Activated naive CD8-positive, alpha-beta T cell treated with anti-CD3 and anti-CD28 coated beads, Interleukin-2, amount 50 U/mL, for 24 hours (primary cell): ENCODE measurements at regions not wholly inside any gene's neighbourhood (a gene's known extent, or its start where the extent isn't known, plus 50 kb on each side); places are given as distances from the start of the nearest gene placed in this dataset.
A peak's percentile ranks its signal among the peaks of the same experiment; 100 is the strongest.

ENCODE experiments used
- ATAC-seq: fragments of 150-1000 bp; cut with Tn5 transposase; one replicate; pipeline ENCODE4 v1.10.0; 2021
- DNase-seq: peaks from one replicate; pipeline ENCODE4 v3.0.0; 2021
- H3K27ac Mint-ChIP-seq: one replicate; pipeline ENCODE4 v1.8.0; 2021; ENCODE audit warnings: mild to moderate bottlenecking, mixed read lengths
- H3K27me3 Mint-ChIP-seq: one replicate; pipeline ENCODE4 v1.8.0; 2021; ENCODE audit warnings: mixed read lengths
- H3K36me3 Mint-ChIP-seq: one replicate; pipeline ENCODE4 v1.8.0; 2021; ENCODE audit warnings: low read depth, mixed read lengths
- H3K4me1 Mint-ChIP-seq: one replicate; pipeline ENCODE4 v1.8.0; 2021; ENCODE audit warnings: mixed read lengths
- H3K4me3 Mint-ChIP-seq: one replicate; pipeline ENCODE4 v1.8.0; 2021; ENCODE audit warnings: mild to moderate bottlenecking, moderate library complexity, mixed read lengths
- H3K9me3 Mint-ChIP-seq: one replicate; pipeline ENCODE4 v1.8.0; 2021; ENCODE audit warnings: mixed read lengths

- no peak overlapping the region for H3K4me3 Mint-ChIP-seq
- H3K27ac Mint-ChIP-seq: no peak overlapping the region
Measured at GRCh38 chr14:49203676-49204075, 382.5 kb downstream of the RPS29 start.

GRCh38 chr14:49199159-49199558, 387.0 kb downstream of the RPS29 start:
- Mint-ChIP-seq H3K36me3 (no peaks in the 10 kb centered on the region), H3K4me1 (no peaks in the 10 kb centered on the region), H3K27ac (no peak overlapping the region), H3K27me3 (peaks cover 10% of the 10 kb centered on the region), H3K4me3 (no peak overlapping the region), H3K9me3 (no peaks in the 10 kb centered on the region)
- DNase-seq: no peak
- ATAC-seq: no peak

More at GRCh38 chr14:49203676-49204075, 382.5 kb downstream of the RPS29 start:
- no peaks in the 10 kb centered on the region for H3K36me3 Mint-ChIP-seq
- H3K4me1 Mint-ChIP-seq: no peaks in the 10 kb centered on the region
- no peak for ATAC-seq
- H3K9me3 Mint-ChIP-seq: no peaks in the 10 kb centered on the region
- no peak for DNase-seq
- peaks cover 6% of the 10 kb centered on the region for H3K27me3 Mint-ChIP-seq

- no peak overlapping the region for H3K27ac Mint-ChIP-seq
- ATAC-seq (no peak), DNase-seq (no peak)
- H3K4me3 Mint-ChIP-seq: no peak overlapping the region
- no peaks in the 10 kb centered on the region for H3K36me3 Mint-ChIP-seq
- no peaks in the 10 kb centered on the region for H3K9me3 Mint-ChIP-seq
- H3K4me1 Mint-ChIP-seq: no peaks in the 10 kb centered on the region
- peaks cover 5% of the 10 kb centered on the region for H3K27me3 Mint-ChIP-seq
Measured at GRCh38 chr14:49196327-49196726, 389.9 kb downstream of the RPS29 start.

- Mint-ChIP-seq H3K27me3 (peaks cover 5% of the 10 kb centered on the region), H3K36me3 (no peaks in the 10 kb centered on the region), H3K9me3 (no peaks in the 10 kb centered on the region), H3K27ac (no peak overlapping the region), H3K4me1 (no peaks in the 10 kb centered on the region), H3K4me3 (no peak overlapping the region)
- ATAC-seq: no peak
- DNase-seq: no peak
Measured at GRCh38 chr14:49194067-49194466, 392.1 kb downstream of the RPS29 start.

- Mint-ChIP-seq H3K4me3 (no peak overlapping the region), H3K36me3 (no peaks in the 10 kb centered on the region), H3K27ac (no peak overlapping the region), H3K9me3 (no peaks in the 10 kb centered on the region), H3K27me3 (peaks cover 5% of the 10 kb centered on the region), H3K4me1 (no peaks in the 10 kb centered on the region)
- DNase-seq (no peak), ATAC-seq (no peak)
Measured at GRCh38 chr14:49193332-49194065, 392.7 kb downstream of the RPS29 start.

GRCh38 chr14:49191380-49191779, 394.8 kb downstream of the RPS29 start:
- Mint-ChIP-seq H3K27me3 (peaks cover 2% of the 10 kb centered on the region), H3K27ac (no peak overlapping the region)
- no peak for ATAC-seq

GRCh38 chr14:49189375-49189774, 396.8 kb downstream of the RPS29 start:
- ATAC-seq (no peak), DNase-seq (no peak)
- no peak overlapping the region for H3K4me3 Mint-ChIP-seq
- no peaks in the 10 kb centered on the region for H3K4me1 Mint-ChIP-seq
- H3K36me3 Mint-ChIP-seq: no peaks in the 10 kb centered on the region
- no peaks in the 10 kb centered on the region for H3K27me3 Mint-ChIP-seq
- H3K27ac Mint-ChIP-seq: no peak overlapping the region
- peaks cover 6% of the 10 kb centered on the region for H3K9me3 Mint-ChIP-seq

More at GRCh38 chr14:49191380-49191779, 394.8 kb downstream of the RPS29 start:
- no peak for DNase-seq
- Mint-ChIP-seq H3K4me3 (no peak overlapping the region), H3K9me3 (peaks cover 6% of the 10 kb centered on the region), H3K36me3 (no peaks in the 10 kb centered on the region), H3K4me1 (no peaks in the 10 kb centered on the region)

GRCh38 chr14:49187799-49188198, 398.4 kb downstream of the RPS29 start:
- Mint-ChIP-seq H3K9me3 (peaks cover 7% of the 10 kb centered on the region), H3K4me1 (no peaks in the 10 kb centered on the region), H3K4me3 (no peak overlapping the region), H3K27me3 (no peaks in the 10 kb centered on the region), H3K27ac (no peak overlapping the region), H3K36me3 (no peaks in the 10 kb centered on the region)
- ATAC-seq: no peak
- DNase-seq: no peak

GRCh38 chr14:49173765-49174373, 412.3 kb downstream of the RPS29 start:
- H3K9me3 Mint-ChIP-seq: no peaks in the 10 kb centered on the region
- DNase-seq: peak; percentile 38
- H3K36me3 Mint-ChIP-seq: no peaks in the 10 kb centered on the region
- H3K27ac Mint-ChIP-seq: no peak overlapping the region
- no peaks in the 10 kb centered on the region for H3K4me1 Mint-ChIP-seq
- no peaks in the 10 kb centered on the region for H3K27me3 Mint-ChIP-seq
- H3K4me3 Mint-ChIP-seq: no peak overlapping the region
- ATAC-seq: peak; percentile 40

GRCh38 chr14:49164074-49164473, 422.1 kb downstream of the RPS29 start:
- no peak for ATAC-seq
- H3K4me3 Mint-ChIP-seq: no peak overlapping the region

GRCh38 chr14:49160983-49161382, 425.2 kb downstream of the RPS29 start:
- DNase-seq: no peak
- H3K9me3 Mint-ChIP-seq: no peaks in the 10 kb centered on the region
- H3K36me3 Mint-ChIP-seq: no peaks in the 10 kb centered on the region
- no peaks in the 10 kb centered on the region for H3K27me3 Mint-ChIP-seq
- no peak overlapping the region for H3K27ac Mint-ChIP-seq
- H3K4me3 Mint-ChIP-seq: no peak overlapping the region
- no peak for ATAC-seq
- no peaks in the 10 kb centered on the region for H3K4me1 Mint-ChIP-seq

More at GRCh38 chr14:49164074-49164473, 422.1 kb downstream of the RPS29 start:
- Mint-ChIP-seq H3K9me3 (no peaks in the 10 kb centered on the region), H3K36me3 (no peaks in the 10 kb centered on the region), H3K27ac (no peak overlapping the region), H3K4me1 (no peaks in the 10 kb centered on the region), H3K27me3 (no peaks in the 10 kb centered on the region)
- no peak for DNase-seq

- H3K27me3 Mint-ChIP-seq: no peaks in the 10 kb centered on the region
- no peak overlapping the region for H3K27ac Mint-ChIP-seq
- H3K36me3 Mint-ChIP-seq: no peaks in the 10 kb centered on the region
- H3K4me3 Mint-ChIP-seq: no peak overlapping the region
- H3K4me1 Mint-ChIP-seq: no peaks in the 10 kb centered on the region
- no peak for ATAC-seq
- DNase-seq: no peak
- no peaks in the 10 kb centered on the region for H3K9me3 Mint-ChIP-seq
Measured at GRCh38 chr14:49159081-49159480, 427.1 kb downstream of the RPS29 start.

GRCh38 chr14:49139593-49139992, 446.6 kb downstream of the RPS29 start:
- DNase-seq (no peak), ATAC-seq (no peak)
- Mint-ChIP-seq H3K36me3 (no peaks in the 10 kb centered on the region), H3K9me3 (peaks cover 3% of the 10 kb centered on the region), H3K4me3 (no peak overlapping the region), H3K4me1 (no peaks in the 10 kb centered on the region), H3K27me3 (no peaks in the 10 kb centered on the region), H3K27ac (no peak overlapping the region)

- Mint-ChIP-seq H3K9me3 (peaks cover 6% of the 10 kb centered on the region), H3K27me3 (peaks cover 3% of the 10 kb centered on the region), H3K27ac (no peak overlapping the region), H3K36me3 (no peaks in the 10 kb centered on the region), H3K4me3 (no peak overlapping the region), H3K4me1 (no peaks in the 10 kb centered on the region)
- DNase-seq (no peak), ATAC-seq (no peak)
Measured at GRCh38 chr14:49134940-49135339, 451.2 kb downstream of the RPS29 start.

- no peak for DNase-seq
- no peak for ATAC-seq
- no peak overlapping the region for H3K4me3 Mint-ChIP-seq
- H3K36me3 Mint-ChIP-seq: no peaks in the 10 kb centered on the region
- no peaks in the 10 kb centered on the region for H3K4me1 Mint-ChIP-seq
- H3K27ac Mint-ChIP-seq: no peak overlapping the region
- H3K9me3 Mint-ChIP-seq: no peaks in the 10 kb centered on the region
- no peaks in the 10 kb centered on the region for H3K27me3 Mint-ChIP-seq
Measured at GRCh38 chr14:49121246-49121645, 464.9 kb downstream of the RPS29 start.
